WTC11 (cell line): ENCODE measurements at regions not wholly inside any gene's neighbourhood (a gene's known extent, or its start where the extent isn't known, plus 50 kb on each side); places are given as distances from the start of the nearest gene placed in this dataset.

Experiments used
- ATAC-seq: fragments of 200-7000 bp; cut with Tn5 transposase; 2 replicates; pipeline ENCODE4 v1.10.0; 2021; ENCODE audit warnings: mild to moderate bottlenecking, moderate library complexity
- CTCF ChIA-PET: fragments of 300-600 bp; sonication (Branson Sonifier 250); formaldehyde crosslinking; loops from one replicate; lab custom pipeline; 2021; ENCODE audit warnings: antibody characterized with exemption; lab: Charles Lee
- POLR2A ChIA-PET: fragments of 350-600 bp; sonication (Branson Sonifier 250); formaldehyde crosslinking; loops from one replicate; lab custom pipeline; 2021; ENCODE audit warnings: antibody characterized with exemption; lab: Charles Lee
- DNase-seq: peaks from one replicate; pipeline ENCODE4 v3.0.0; 2021; ENCODE audit warnings: low spot score
- H3K27ac Mint-ChIP-seq: 2 replicates; pipeline ENCODE4 v1.8.0; 2021; ENCODE audit warnings: mixed read lengths
- H3K27me3 Mint-ChIP-seq: 2 replicates; pipeline ENCODE4 v1.8.0; 2021; ENCODE audit warnings: low read depth, mild to moderate bottlenecking, moderate library complexity, mixed read lengths
- H3K36me3 Mint-ChIP-seq: 2 replicates; pipeline ENCODE4 v1.8.0; 2021; ENCODE audit warnings: mixed read lengths
- H3K4me1 Mint-ChIP-seq: 2 replicates; pipeline ENCODE4 v1.8.0; 2022; ENCODE audit warnings: mixed read lengths
- H3K4me3 Mint-ChIP-seq: 2 replicates; pipeline ENCODE4 v1.8.0; 2021; ENCODE audit warnings: mild to moderate bottlenecking, moderate library complexity, mixed read lengths
- H3K9me3 Mint-ChIP-seq: 2 replicates; pipeline ENCODE4 v1.8.0; 2021; ENCODE audit warnings: mixed read lengths
- ARID4B ChIP-seq: sonication (generic); formaldehyde crosslinking; IDR thresholded peaks from 2 replicates; pipeline ENCODE4 v1.8.0; 2023; ENCODE audit warnings: missing genetic modification reagents, mild to moderate bottlenecking, borderline replicate concordance
- ATF3 ChIP-seq: sonication (generic); formaldehyde crosslinking; conservative IDR thresholded peaks from 2 replicates; pipeline ENCODE4 v1.8.1; 2022; ENCODE audit warnings: mild to moderate bottlenecking, missing genetic modification reagents
- CREB1 ChIP-seq: sonication (generic); formaldehyde crosslinking; IDR thresholded peaks from 2 replicates; pipeline ENCODE4 v1.8.0; 2023; ENCODE audit warnings: mild to moderate bottlenecking, missing genetic modification reagents
- ETV6 ChIP-seq: sonication (generic); formaldehyde crosslinking; IDR thresholded peaks from 2 replicates; pipeline ENCODE4 v1.8.1; 2022; ENCODE audit warnings: mild to moderate bottlenecking, missing genetic modification reagents
- FOXP4 ChIP-seq: sonication (generic); formaldehyde crosslinking; IDR thresholded peaks from 2 replicates; pipeline ENCODE4 v1.8.0; 2022; ENCODE audit warnings: mild to moderate bottlenecking, missing genetic modification reagents
- GTF2I ChIP-seq: fragments of 250-450 bp; sonication (Bioruptor Pico); conservative IDR thresholded peaks from 2 replicates; pipeline ENCODE4 v1.4.0; 2021; ENCODE audit warnings: mild to moderate bottlenecking
- HMGA2 ChIP-seq: fragments of 250-450 bp; sonication (Bioruptor Pico); IDR thresholded peaks from 2 replicates; pipeline ENCODE4 v1.4.0; 2021; ENCODE audit warnings: mild to moderate bottlenecking, moderate library complexity
- IRF1 ChIP-seq: sonication (generic); formaldehyde crosslinking; IDR thresholded peaks from 2 replicates; pipeline ENCODE4 v1.8.0; 2023; ENCODE audit warnings: missing genetic modification reagents
- MLX ChIP-seq: sonication (generic); formaldehyde crosslinking; IDR thresholded peaks from 2 replicates; pipeline ENCODE4 v1.8.1; 2023; ENCODE audit warnings: mild to moderate bottlenecking, missing genetic modification reagents, moderate library complexity
- MXD4 ChIP-seq: fragments of 250-450 bp; sonication (Bioruptor Pico); IDR thresholded peaks from 2 replicates; pipeline ENCODE4 v1.8.0; 2021; ENCODE audit warnings: mild to moderate bottlenecking, moderate library complexity, borderline replicate concordance
- NFYB ChIP-seq: sonication (generic); formaldehyde crosslinking; conservative IDR thresholded peaks from 2 replicates; pipeline ENCODE4 v1.8.0; 2022; ENCODE audit warnings: low read depth, missing genetic modification reagents
- NR3C1 ChIP-seq: sonication (generic); formaldehyde crosslinking; conservative IDR thresholded peaks from 2 replicates; pipeline ENCODE4 v1.8.1; 2023; ENCODE audit warnings: low read depth, mild to moderate bottlenecking, missing genetic modification reagents
- SP1 ChIP-seq: sonication (generic); formaldehyde crosslinking; conservative IDR thresholded peaks from 2 replicates; pipeline ENCODE4 v1.8.1; 2022; ENCODE audit warnings: missing genetic modification reagents
- TCF7 ChIP-seq: sonication (generic); formaldehyde crosslinking; IDR thresholded peaks from 2 replicates; pipeline ENCODE4 v1.8.0; 2022; ENCODE audit warnings: mild to moderate bottlenecking, low read depth, missing genetic modification reagents, moderate library complexity
- ZNF425 ChIP-seq: fragments of 250-450 bp; sonication (Bioruptor Pico); conservative IDR thresholded peaks from 2 replicates; pipeline ENCODE4 v1.9.0; 2021; ENCODE audit warnings: mild to moderate bottlenecking
- ZNF532 ChIP-seq: fragments of 250-450 bp; sonication (Bioruptor Pico); IDR thresholded peaks from 2 replicates; pipeline ENCODE4 v1.9.0; 2021; ENCODE audit warnings: mild to moderate bottlenecking, borderline replicate concordance

GRCh38 chr4:3713817-3714641 is 52.2 kb upstream of the ADRA2C start (continued):
- TF ChIP-seq ARID4B (CRISPR knock-in tag) (no peak), ATF3 (no peak), CREB1 (CRISPR knock-in tag) (no peak), IRF1 (CRISPR knock-in tag) (no peak), NFYB (CRISPR knock-in tag) (no peak), MLX (CRISPR knock-in tag) (no peak), HMGA2 (CRISPR knock-in tag) (no peak), NR3C1 (CRISPR knock-in tag) (no peak)

GRCh38 chr4:3713346-3713745 is 52.8 kb upstream of the ADRA2C start:
- no peaks in the 10 kb centered on the region; the same call in 1 of the 2 replicates for H3K27me3 Mint-ChIP-seq
- ChIA-PET CTCF (interaction anchor here (0.6 to 1.0 kb wide), 2 partner anchors 9 to 80 kb away, joined by 3 read pairs; no protein-coding TSS in a partner anchor), POLR2A (no interaction called here)
- peaks cover 7% of the 10 kb centered on the region for H3K9me3 Mint-ChIP-seq
- H3K4me1 Mint-ChIP-seq = no peaks in the 10 kb centered on the region
- DNase-seq (no peak), ATAC-seq (no peak)
- TF ChIP-seq ETV6 (CRISPR knock-in tag) = no peak
- no peak for TF ChIP-seq SP1 (CRISPR knock-in tag)
- no peak for TF ChIP-seq TCF7 (CRISPR knock-in tag)
- H3K36me3 Mint-ChIP-seq = no peaks in the 10 kb centered on the region
- H3K27ac Mint-ChIP-seq = no peak overlapping the region
- H3K4me3 Mint-ChIP-seq = no peak overlapping the region

- peaks cover 3% of the 10 kb centered on the region for H3K9me3 Mint-ChIP-seq
- no peak for TF ChIP-seq ZNF425 (CRISPR knock-in tag)
- no peak for TF ChIP-seq ZNF532
- TF ChIP-seq GTF2I = no peak
- TF ChIP-seq MXD4 (CRISPR knock-in tag) = no peak
- TF ChIP-seq FOXP4 (CRISPR knock-in tag) = no peak
- TF ChIP-seq NFYB (CRISPR knock-in tag) = no peak
- no peak for ATAC-seq
- H3K36me3 Mint-ChIP-seq = no peaks in the 10 kb centered on the region
- no peaks in the 10 kb centered on the region for H3K4me1 Mint-ChIP-seq
- no peaks in the 10 kb centered on the region; the same call in 1 of the 2 replicates for H3K27me3 Mint-ChIP-seq
- DNase-seq = no peak
- no peak overlapping the region for H3K27ac Mint-ChIP-seq
- H3K4me3 Mint-ChIP-seq = no peak overlapping the region
- CTCF ChIA-PET = interaction anchor here (0.6 to 1.0 kb wide), 2 partner anchors 8 to 80 kb away, joined by 3 read pairs; no protein-coding TSS in a partner anchor
- POLR2A ChIA-PET = no interaction called here
These were observed 53.2 kb upstream of the ADRA2C start for GRCh38 chr4:3712936-3713335.
